GM12878 (cell line): ENCODE measurements at regions not wholly inside any gene's neighbourhood (a gene's known extent, or its start where the extent isn't known, plus 50 kb on each side); places are given as distances from the start of the nearest gene placed in this dataset.
A peak's percentile ranks its signal among the peaks of the same experiment; 100 is the strongest.

ENCODE experiments used
- ATF7 ChIP-seq: fragments of 450-650 bp; IDR thresholded peaks from 2 replicates; pipeline ENCODE4 v1.6.1; 2016; ENCODE audit warnings: low read depth, mild to moderate bottlenecking
- EZH2 ChIP-seq: IDR thresholded peaks from 2 replicates; pipeline ENCODE4 v1.6.1; 2012; ENCODE audit warnings: low read depth, mild to moderate bottlenecking, control low read depth, inconsistent platforms, low read length, borderline replicate concordance; ENCODE audit not compliant: control insufficient read depth
- HDAC6 ChIP-seq: fragments of 200-600 bp; sonication (generic); IDR thresholded peaks from one replicate; pipeline ENCODE4 v1.8.0; 2017; ENCODE audit warnings: antibody characterized with exemption; ENCODE audit not compliant: unreplicated experiment
- NR2C1 ChIP-seq: fragments of 450-650 bp; IDR thresholded peaks from 2 replicates; pipeline ENCODE4 v1.6.1; 2017; ENCODE audit warnings: antibody characterized with exemption, mild to moderate bottlenecking, moderate library complexity
- POLR2A ChIP-seq: IDR thresholded peaks from 2 replicates; pipeline ENCODE4 v1.6.1; 2011; ENCODE audit warnings: low read depth, mild to moderate bottlenecking, low read length
- POLR2AphosphoS2 ChIP-seq: IDR thresholded peaks from 2 replicates; pipeline ENCODE4 v1.6.1; 2011; ENCODE audit warnings: low read depth, mild to moderate bottlenecking, low read length, improper control_type of control experiment, moderate library complexity
- RBBP5 ChIP-seq: fragments of 200-600 bp; sonication (generic); conservative IDR thresholded peaks from 2 replicates; pipeline ENCODE4 v1.6.1; 2016
- RELA ChIP-seq: fragments of 450-650 bp; IDR thresholded peaks from 2 replicates; pipeline ENCODE4 v1.8.0; 2014; ENCODE audit warnings: borderline replicate concordance; ENCODE audit not compliant: partially characterized antibody
- SMC3 ChIP-seq: IDR thresholded peaks from 2 replicates; pipeline ENCODE4 v1.6.1; 2011; ENCODE audit warnings: low read length, improper control_type of control experiment, borderline replicate concordance
- TF ChIP-seq, protein P1 (sequence below), 3 experiments: IDR thresholded peaks in 2 of 3; conservative IDR thresholded peaks in 1 of 3; 2 replicates each; pipeline ENCODE4 v1.5.1; 2011; ENCODE audit warnings: low read depth in 3 of 3, low read length in 3 of 3, mild to moderate bottlenecking in 3 of 3, control low read depth in 2 of 3, moderate library complexity in 2 of 3, inconsistent platforms in 1 of 3, mixed read lengths in 1 of 3; ENCODE audit not compliant: control insufficient read depth in 2 of 3, insufficient read depth in 1 of 3; ENCODE audit errors: extremely low read depth in 1 of 3
- TF ChIP-seq, protein P2 (sequence below): IDR thresholded peaks from 2 replicates; pipeline ENCODE4 v1.6.1; 2011; ENCODE audit warnings: low read depth, low read length, improper control_type of control experiment, borderline replicate concordance
- TF ChIP-seq, protein P3 (sequence below): IDR thresholded peaks from 2 replicates; pipeline ENCODE4 v1.6.1; 2012; ENCODE audit warnings: low read depth, low read length, improper control_type of control experiment
- TF ChIP-seq, protein P4 (sequence below): IDR thresholded peaks from 2 replicates; pipeline ENCODE4 v1.6.1; 2011; ENCODE audit warnings: mild to moderate bottlenecking, low read depth, low read length, moderate library complexity; ENCODE audit not compliant: insufficient replicate concordance

DNA sequence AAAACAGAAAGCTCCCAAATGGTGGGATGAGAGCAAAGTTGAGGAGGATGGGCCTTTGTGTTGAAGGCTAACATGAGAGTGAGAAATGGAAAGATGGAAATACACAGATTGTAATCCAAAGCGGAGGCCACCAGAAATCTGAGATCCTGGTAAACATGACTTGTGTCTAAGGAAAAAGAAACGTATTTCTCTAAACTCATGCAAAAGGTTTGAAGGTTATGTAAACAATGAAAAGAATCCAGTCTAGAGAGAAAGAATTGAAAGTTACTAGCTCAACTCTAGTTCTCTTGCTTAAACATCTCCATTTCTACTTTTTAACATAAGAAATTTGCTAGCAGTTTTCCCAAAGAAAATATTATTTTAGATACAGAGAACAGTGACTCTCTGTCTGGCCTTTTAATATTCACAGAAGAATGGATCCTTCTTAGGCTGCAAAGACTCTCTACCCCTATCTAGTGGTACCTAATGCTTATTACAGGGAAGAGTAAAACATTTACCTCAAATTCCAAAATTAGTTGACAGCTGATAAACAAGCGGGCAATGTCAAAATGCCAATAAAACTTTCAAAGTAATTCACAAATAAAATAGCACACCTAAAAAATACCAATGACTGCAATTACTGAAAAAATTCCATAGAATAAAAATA, 75.8 kb upstream of the SOX5 start:
- TF ChIP-seq, protein P1, sequence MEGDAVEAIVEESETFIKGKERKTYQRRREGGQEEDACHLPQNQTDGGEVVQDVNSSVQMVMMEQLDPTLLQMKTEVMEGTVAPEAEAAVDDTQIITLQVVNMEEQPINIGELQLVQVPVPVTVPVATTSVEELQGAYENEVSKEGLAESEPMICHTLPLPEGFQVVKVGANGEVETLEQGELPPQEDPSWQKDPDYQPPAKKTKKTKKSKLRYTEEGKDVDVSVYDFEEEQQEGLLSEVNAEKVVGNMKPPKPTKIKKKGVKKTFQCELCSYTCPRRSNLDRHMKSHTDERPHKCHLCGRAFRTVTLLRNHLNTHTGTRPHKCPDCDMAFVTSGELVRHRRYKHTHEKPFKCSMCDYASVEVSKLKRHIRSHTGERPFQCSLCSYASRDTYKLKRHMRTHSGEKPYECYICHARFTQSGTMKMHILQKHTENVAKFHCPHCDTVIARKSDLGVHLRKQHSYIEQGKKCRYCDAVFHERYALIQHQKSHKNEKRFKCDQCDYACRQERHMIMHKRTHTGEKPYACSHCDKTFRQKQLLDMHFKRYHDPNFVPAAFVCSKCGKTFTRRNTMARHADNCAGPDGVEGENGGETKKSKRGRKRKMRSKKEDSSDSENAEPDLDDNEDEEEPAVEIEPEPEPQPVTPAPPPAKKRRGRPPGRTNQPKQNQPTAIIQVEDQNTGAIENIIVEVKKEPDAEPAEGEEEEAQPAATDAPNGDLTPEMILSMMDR (IDR thresholded peaks at IDR 0.05 in 2 of 3, conservative IDR thresholded peaks at IDR 0.05 in 1 of 3; ENCODE audit: control insufficient read depth in 2 of 3, extremely low read depth in 1 of 3, insufficient read depth in 1 of 3, low read depth in 3 of 3, low read length in 3 of 3), result peak; percentile 28 to 46 (median 37); a peak in 4 of 6 replicates
- no peak for TF ChIP-seq HDAC6
- TF ChIP-seq EZH2, result no peak
- peak; percentile 17; the same call in 1 of the 2 replicates for TF ChIP-seq SMC3
- no peak for TF ChIP-seq ATF7
- no peak for TF ChIP-seq NR2C1
- TF ChIP-seq, protein P2, sequence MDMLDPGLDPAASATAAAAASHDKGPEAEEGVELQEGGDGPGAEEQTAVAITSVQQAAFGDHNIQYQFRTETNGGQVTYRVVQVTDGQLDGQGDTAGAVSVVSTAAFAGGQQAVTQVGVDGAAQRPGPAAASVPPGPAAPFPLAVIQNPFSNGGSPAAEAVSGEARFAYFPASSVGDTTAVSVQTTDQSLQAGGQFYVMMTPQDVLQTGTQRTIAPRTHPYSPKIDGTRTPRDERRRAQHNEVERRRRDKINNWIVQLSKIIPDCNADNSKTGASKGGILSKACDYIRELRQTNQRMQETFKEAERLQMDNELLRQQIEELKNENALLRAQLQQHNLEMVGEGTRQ, result no peak
- TF ChIP-seq RBBP5, result no peak
- TF ChIP-seq, protein P3, sequence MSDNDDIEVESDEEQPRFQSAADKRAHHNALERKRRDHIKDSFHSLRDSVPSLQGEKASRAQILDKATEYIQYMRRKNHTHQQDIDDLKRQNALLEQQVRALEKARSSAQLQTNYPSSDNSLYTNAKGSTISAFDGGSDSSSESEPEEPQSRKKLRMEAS, result no peak
- no peak for TF ChIP-seq RELA
- TF ChIP-seq, protein P4, sequence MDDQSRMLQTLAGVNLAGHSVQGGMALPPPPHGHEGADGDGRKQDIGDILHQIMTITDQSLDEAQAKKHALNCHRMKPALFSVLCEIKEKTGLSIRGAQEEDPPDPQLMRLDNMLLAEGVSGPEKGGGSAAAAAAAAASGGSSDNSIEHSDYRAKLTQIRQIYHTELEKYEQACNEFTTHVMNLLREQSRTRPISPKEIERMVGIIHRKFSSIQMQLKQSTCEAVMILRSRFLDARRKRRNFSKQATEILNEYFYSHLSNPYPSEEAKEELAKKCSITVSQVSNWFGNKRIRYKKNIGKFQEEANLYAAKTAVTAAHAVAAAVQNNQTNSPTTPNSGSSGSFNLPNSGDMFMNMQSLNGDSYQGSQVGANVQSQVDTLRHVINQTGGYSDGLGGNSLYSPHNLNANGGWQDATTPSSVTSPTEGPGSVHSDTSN, result no peak
- TF ChIP-seq POLR2A, result no peak
- no peak for TF ChIP-seq POLR2AphosphoS2
